ENCODE measurements at regions not wholly inside any gene's neighbourhood (a gene's known extent, or its start where the extent isn't known, plus 50 kb on each side); places are given as distances from the start of the nearest gene placed in this dataset.

- no peak for TF ChIP-seq ZNF274 (IDR thresholded peaks at IDR 0.05; ENCODE audit: low read depth, low read length)
- TF ChIP-seq YY1 (IDR thresholded peaks at IDR 0.05; ENCODE audit: insufficient read depth, insufficient read length), result no peak
- no peak for TF ChIP-seq SUZ12 (IDR thresholded peaks at IDR 0.05; ENCODE audit: extremely low read depth, insufficient read depth, insufficient read length)
Measured at GRCh38 chr3:153573481-153573880, 411.5 kb downstream of the RAP2B start.

Measured in NT2/D1 (cell line).